ENCODE measurements at regions not wholly inside any gene's neighbourhood (a gene's known extent, or its start where the extent isn't known, plus 50 kb on each side); places are given as distances from the start of the nearest gene placed in this dataset.
"Not testable (repeated sequence)": the region's sequence is repeated elsewhere in the genome, so short reads cannot be mapped to it uniquely, and the experiment has no call there.

GRCh38 chr9:30605936-30606335 is 1778.5 kb upstream of the ACO1 start (continued):
- TF ChIP-seq ZNF26 (tag by site-specific recombination; IDR thresholded peaks at IDR 0.05) (no peak), ZNF623 (tag by site-specific recombination; IDR thresholded peaks at IDR 0.05) (no peak), ZNF114 (tag by site-specific recombination; IDR thresholded peaks at IDR 0.05) (no peak), ZNF785 (tag by site-specific recombination; IDR thresholded peaks at IDR 0.05) (no peak), FEZF1 (tag by site-specific recombination; IDR thresholded peaks at IDR 0.05) (no peak), ZNF311 (tag by site-specific recombination; IDR thresholded peaks at IDR 0.05; ENCODE audit: borderline replicate concordance) (no peak)

DNA sequence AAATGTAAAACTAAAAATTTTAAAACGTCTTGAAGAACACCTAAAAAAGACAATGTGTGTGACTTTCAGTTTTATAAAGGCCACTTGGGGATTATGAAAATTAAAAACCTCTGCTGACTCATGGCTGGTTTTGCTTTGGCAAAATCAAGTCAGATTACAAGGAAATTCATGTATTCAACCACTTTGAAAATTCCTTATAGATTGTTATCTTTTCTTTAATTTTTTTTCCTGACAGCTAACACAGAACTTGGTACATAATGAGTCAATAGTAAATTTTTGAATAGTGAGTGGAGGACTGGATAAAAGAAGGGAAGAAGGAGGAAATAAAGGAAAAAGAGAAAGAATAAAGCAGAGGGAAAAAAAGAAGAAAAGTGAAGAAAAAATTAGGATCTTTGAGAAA is 1774.7 kb upstream of the ACO1 start:
- no peak overlapping the region for H3K27ac ChIP-seq (ENCODE audit: extremely low read depth, low read depth, low read length)
- no peaks in the 10 kb centered on the region for H3K36me3 ChIP-seq (ENCODE audit: control insufficient read depth in 2 of 2, insufficient read depth in 1 of 2, low read length in 2 of 2)
- H3K4me1 ChIP-seq (ENCODE audit: control insufficient read depth, insufficient read depth, low read length) = no peaks in the 10 kb centered on the region
- ChIA-PET POLR2A (no interaction called here), CTCF (no interaction called here)
- H3K9me3 ChIP-seq (ENCODE audit: control insufficient read depth, insufficient read depth, low read depth, low read length) = no peaks in the 10 kb centered on the region
- no peak overlapping the region for H3K4me3 ChIP-seq (ENCODE audit: low read depth, low read length)
- TF ChIP-seq, protein P1, sequence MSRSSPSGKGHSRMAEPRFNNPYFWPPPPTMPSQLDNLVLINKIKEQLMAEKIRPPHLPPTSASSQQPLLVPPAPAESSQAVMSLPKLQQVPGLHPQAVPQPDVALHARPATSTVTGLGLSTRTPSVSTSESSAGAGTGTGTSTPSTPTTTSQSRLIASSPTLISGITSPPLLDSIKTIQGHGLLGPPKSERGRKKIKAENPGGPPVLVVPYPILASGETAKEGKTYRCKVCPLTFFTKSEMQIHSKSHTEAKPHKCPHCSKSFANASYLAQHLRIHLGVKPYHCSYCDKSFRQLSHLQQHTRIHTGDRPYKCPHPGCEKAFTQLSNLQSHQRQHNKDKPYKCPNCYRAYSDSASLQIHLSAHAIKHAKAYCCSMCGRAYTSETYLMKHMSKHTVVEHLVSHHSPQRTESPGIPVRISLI (tag by site-specific recombination; IDR thresholded peaks at IDR 0.05) = no peak
- TF ChIP-seq ZNF146 (tag by site-specific recombination; IDR thresholded peaks at IDR 0.05) = no peak
- TF ChIP-seq, protein P2, sequence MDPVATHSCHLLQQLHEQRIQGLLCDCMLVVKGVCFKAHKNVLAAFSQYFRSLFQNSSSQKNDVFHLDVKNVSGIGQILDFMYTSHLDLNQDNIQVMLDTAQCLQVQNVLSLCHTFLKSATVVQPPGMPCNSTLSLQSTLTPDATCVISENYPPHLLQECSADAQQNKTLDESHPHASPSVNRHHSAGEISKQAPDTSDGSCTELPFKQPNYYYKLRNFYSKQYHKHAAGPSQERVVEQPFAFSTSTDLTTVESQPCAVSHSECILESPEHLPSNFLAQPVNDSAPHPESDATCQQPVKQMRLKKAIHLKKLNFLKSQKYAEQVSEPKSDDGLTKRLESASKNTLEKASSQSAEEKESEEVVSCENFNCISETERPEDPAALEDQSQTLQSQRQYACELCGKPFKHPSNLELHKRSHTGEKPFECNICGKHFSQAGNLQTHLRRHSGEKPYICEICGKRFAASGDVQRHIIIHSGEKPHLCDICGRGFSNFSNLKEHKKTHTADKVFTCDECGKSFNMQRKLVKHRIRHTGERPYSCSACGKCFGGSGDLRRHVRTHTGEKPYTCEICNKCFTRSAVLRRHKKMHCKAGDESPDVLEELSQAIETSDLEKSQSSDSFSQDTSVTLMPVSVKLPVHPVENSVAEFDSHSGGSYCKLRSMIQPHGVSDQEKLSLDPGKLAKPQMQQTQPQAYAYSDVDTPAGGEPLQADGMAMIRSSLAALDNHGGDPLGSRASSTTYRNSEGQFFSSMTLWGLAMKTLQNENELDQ (tag by site-specific recombination; IDR thresholded peaks at IDR 0.05; ENCODE audit: low read depth) = no peak
- no peak for TF ChIP-seq ZNF426 (tag by site-specific recombination; IDR thresholded peaks at IDR 0.05)
- TF ChIP-seq ZNF138 (tag by site-specific recombination; IDR thresholded peaks at IDR 0.05; ENCODE audit: borderline replicate concordance) = no peak
- TF ChIP-seq ZNF792 (tag by site-specific recombination; IDR thresholded peaks at IDR 0.05) = no peak
- no peak for TF ChIP-seq ZNF624 (tag by site-specific recombination; IDR thresholded peaks at IDR 0.05)

DNA sequence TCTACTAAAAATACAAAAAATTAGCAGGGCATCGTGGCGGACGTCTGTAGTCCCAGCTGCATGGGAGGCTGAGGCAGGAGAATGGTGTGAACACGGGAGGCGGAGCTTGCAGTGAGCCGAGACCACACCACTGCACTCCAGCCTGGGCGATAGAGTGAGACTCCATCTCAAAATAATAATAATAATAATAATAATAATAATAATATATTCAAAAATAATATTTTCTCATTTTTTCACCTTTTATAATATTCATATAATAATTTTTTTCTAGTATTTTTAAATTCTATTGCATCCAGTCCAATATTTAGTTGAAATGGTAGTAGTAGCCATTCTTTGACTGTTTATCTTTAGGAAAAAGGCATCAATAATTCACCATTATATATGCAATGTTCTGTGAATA is 1767.7 kb upstream of the ACO1 start:
- H3K4me1 ChIP-seq (ENCODE audit: control insufficient read depth, insufficient read depth, low read length); H3K27ac ChIP-seq (ENCODE audit: extremely low read depth, low read depth, low read length); H3K36me3 ChIP-seq (ENCODE audit: control insufficient read depth in 2 of 2, insufficient read depth in 1 of 2, low read length in 2 of 2); POLR2A ChIA-PET; H3K4me3 ChIP-seq (ENCODE audit: low read depth, low read length); CTCF ChIA-PET; H3K9me3 ChIP-seq (ENCODE audit: control insufficient read depth, insufficient read depth, low read depth, low read length): not testable (repeated sequence)

DNA sequence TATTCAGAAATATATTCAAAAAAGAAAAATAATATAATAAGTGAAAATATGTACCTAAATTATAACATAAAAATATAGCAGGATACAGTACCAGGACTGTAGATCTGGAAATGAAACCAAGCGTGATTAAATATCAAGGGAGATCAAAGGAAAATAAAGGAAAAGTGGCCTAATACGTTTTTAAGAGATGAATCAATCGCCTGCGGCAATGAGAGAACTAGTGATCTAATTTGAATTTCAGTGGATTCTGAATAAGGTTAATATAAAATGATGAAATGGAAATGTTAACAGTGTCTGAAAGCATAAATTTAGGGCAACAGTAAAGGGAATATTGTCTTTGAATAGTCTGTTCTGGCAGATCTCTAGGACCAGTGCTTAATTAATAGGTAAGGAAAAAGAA is 1761.9 kb upstream of the ACO1 start:
- ChIA-PET POLR2A (no interaction called here), CTCF (no interaction called here)
- no peaks in the 10 kb centered on the region for H3K9me3 ChIP-seq (ENCODE audit: control insufficient read depth, insufficient read depth, low read depth, low read length)
- no peak overlapping the region for H3K4me3 ChIP-seq (ENCODE audit: low read depth, low read length)
- TF ChIP-seq GLIS1 (tag by site-specific recombination; IDR thresholded peaks at IDR 0.05) = no peak
- no peak for TF ChIP-seq ZSCAN30 (tag by site-specific recombination; IDR thresholded peaks at IDR 0.05)
- no peaks in the 10 kb centered on the region for H3K4me1 ChIP-seq (ENCODE audit: control insufficient read depth, insufficient read depth, low read length)
- no peak overlapping the region for H3K27ac ChIP-seq (ENCODE audit: extremely low read depth, low read depth, low read length)
- no peaks in the 10 kb centered on the region for H3K36me3 ChIP-seq (ENCODE audit: control insufficient read depth in 2 of 2, insufficient read depth in 1 of 2, low read length in 2 of 2)

All from HEK293 (cell line).